Fibroblast of the aortic adventitia (primary cell): ENCODE measurements at regions not wholly inside any gene's neighbourhood (a gene's known extent, or its start where the extent isn't known, plus 50 kb on each side); places are given as distances from the start of the nearest gene placed in this dataset.
"Not testable (repeated sequence)": the region's sequence is repeated elsewhere in the genome, so short reads cannot be mapped to it uniquely, and the experiment has no call there.

Experiments
- DNase-seq: peaks from one replicate; pipeline ENCODE4 v3.0.0-alpha.2; 2010; ENCODE audit warnings: low read depth
- H3K4me3 ChIP-seq: 2 replicates; pipeline ENCODE4 v1.5.1; 2011; ENCODE audit warnings: low read depth, mild to moderate bottlenecking, control low read depth, low read length, moderate library complexity
- TF ChIP-seq, protein P1 (sequence below): IDR thresholded peaks from 2 replicates; pipeline ENCODE4 v1.5.1; 2011; ENCODE audit warnings: mild to moderate bottlenecking, low read length, control low read depth, inconsistent platforms; ENCODE audit not compliant: insufficient read depth

DNA sequence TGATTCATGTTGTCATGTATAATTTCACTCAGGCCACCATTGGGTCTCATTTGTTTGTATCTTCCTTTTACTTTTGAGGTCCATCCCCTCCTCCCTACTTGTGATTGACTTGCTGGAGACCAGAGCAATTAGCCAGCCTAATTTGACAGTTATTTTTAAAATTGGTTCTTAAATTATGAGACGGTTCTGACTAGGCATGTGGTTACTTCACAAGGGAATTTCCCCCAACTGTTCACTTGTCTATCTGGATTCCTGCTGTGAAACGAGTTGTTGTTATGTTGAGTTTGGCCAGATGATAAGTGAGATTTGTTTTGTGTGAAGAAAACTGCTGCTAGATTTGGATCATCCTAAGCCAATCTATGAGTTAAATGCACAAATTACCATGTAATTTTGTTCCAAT, 359.1 kb downstream of the BARHL2 start:
- no peak for DNase-seq
- no peak overlapping the region for H3K4me3 ChIP-seq
- TF ChIP-seq, protein P1, sequence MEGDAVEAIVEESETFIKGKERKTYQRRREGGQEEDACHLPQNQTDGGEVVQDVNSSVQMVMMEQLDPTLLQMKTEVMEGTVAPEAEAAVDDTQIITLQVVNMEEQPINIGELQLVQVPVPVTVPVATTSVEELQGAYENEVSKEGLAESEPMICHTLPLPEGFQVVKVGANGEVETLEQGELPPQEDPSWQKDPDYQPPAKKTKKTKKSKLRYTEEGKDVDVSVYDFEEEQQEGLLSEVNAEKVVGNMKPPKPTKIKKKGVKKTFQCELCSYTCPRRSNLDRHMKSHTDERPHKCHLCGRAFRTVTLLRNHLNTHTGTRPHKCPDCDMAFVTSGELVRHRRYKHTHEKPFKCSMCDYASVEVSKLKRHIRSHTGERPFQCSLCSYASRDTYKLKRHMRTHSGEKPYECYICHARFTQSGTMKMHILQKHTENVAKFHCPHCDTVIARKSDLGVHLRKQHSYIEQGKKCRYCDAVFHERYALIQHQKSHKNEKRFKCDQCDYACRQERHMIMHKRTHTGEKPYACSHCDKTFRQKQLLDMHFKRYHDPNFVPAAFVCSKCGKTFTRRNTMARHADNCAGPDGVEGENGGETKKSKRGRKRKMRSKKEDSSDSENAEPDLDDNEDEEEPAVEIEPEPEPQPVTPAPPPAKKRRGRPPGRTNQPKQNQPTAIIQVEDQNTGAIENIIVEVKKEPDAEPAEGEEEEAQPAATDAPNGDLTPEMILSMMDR: no peak

DNA sequence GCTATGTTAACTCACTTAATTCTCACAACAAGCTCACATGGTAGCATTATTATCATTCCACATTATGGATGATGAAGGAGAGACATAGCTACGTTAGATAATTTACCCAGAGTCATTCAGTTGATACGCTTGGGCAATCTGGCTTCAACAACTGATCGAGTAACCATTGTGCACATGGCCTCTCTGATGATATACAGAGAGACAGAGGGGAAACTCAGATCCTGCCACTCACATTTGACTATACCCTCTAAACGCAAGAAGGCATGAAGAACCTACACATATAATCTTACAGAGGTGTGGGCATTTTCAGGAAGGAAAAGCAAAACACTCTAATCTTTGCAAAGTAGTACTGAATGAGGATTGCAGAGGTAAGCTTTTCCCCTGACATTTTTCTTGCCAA, 360.1 kb downstream of the BARHL2 start:
- no peak for DNase-seq
- H3K4me3 ChIP-seq: no peak overlapping the region
- TF ChIP-seq, protein P1: no peak

DNA sequence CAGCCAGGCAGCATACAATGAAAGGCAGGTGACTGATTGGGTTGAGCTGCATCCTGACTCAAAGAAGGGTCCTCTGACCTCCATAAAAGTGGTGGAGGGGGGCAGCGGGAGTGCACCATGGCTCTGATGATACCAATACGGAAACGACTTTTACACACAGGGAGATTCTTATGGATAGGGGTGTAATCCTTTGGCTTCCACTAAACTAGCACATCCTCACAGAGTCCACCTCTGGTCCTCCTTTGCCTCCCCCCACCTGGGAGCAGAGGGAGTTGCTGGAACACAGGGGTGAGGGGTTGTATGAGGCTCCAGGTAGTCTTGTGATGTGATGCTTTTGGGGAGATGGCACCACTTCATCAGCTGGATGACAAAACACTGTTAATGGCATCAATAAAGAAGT, 361.0 kb downstream of the BARHL2 start:
- TF ChIP-seq, protein P1: no peak
- no peak overlapping the region for H3K4me3 ChIP-seq
- no peak for DNase-seq

DNA sequence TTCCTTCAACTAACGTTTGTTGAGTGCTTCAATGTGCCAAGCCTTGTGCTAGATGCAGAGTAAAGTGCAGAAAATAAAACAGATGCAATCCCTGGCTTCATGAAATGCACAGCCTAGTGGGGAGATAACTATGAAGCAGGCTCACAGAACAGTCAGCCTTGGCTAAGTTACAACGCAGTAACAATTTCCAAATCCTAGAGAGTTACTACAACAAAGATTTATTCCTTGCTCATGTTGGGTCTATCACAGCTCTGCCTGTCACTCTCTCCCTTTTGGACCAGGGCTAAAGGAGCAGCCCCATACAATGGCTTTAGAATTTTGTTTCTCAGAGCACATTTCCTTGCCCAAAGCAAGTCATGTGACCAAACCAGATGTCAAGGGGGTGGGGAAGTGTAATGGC, 359.8 kb downstream of the ZNF326 start:
- TF ChIP-seq, protein P1: no peak
- DNase-seq: no peak
- H3K4me3 ChIP-seq: no peak overlapping the region

DNA sequence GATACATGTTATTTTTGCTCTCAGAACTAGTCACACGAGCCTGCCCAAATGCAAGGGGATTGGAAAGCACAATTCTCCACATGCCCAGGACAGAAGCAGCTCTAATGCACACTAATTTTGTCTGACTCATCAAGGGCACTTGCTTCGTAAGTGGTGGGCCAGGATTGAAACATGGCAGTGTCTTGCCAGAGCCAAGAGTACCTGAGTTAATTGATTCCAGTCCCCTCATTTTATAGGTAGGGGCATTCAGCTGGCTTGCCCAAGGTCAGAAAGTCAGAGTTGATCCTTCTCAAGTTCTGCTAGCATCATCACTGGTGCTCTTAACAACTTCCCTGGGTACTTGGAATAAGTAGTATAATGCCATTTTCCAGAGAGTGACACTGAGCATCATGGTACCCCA, 356.1 kb downstream of the ZNF326 start:
- TF ChIP-seq, protein P1: no peak
- no peak for DNase-seq

DNA sequence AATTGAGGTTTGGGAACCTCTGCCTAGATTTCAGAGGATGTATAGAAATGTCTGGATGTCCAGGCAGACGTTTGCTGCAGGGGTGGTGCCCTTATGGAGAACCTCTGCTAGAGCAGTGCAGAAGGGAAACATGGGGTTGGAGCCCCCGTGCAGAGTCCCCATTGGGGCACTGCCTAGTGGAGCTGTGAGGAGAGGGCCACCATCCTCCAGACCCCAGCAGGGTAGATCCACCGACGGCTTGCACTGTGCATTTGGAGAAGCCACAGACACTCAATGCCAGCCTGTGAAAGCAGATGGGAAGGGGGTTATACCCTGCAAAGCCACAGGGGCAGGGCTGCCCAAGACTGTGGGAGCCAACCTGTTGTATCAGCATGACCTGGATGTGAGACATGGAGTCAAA, 354.6 kb downstream of the ZNF326 start:
- TF ChIP-seq, protein P1: no peak
- DNase-seq: no peak
- H3K4me3 ChIP-seq: no peak overlapping the region

More for the DNA sequence above, 356.1 kb downstream of the ZNF326 start:
- no peak overlapping the region for H3K4me3 ChIP-seq

DNA sequence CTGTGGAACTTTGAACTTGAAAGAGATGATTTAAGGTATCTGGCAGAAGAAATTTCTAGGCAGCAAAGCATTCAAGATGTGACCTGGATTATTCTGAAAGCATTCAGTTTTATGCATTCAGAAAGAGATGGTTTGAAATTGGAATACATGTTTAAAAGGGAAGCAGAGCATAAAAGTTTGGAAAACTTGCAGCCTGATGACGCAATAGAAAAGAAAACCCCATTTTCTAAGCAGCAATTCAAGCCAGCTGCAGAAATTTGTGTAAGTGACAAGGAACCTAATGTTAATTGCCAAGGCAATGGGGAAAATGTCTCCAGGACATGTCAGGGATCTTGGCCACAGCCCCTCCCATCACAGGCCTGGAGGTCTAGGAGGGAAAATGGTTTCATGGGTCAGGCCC, 354.0 kb downstream of the ZNF326 start:
- TF ChIP-seq, protein P1: no peak
- H3K4me3 ChIP-seq: no peak overlapping the region
- DNase-seq: no peak

DNA sequence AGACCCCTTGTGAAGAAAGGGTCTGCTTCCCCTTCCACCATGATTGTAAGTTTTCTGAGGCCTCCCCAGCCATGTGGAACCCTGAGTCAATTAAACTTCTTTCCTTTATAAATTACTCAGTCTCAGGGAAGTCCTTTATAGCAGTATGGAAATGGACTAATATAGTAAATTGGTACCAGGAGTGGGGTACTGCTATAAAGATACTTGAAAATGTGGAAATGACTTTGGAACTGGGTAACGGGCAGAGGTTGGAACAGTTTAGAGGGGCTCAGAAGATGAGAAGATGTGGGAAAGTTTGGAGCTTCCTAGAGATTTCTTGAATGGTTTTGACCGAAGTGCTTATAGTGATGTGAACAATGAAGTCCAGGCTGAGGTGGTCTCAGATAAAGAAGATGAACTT, 353.5 kb downstream of the ZNF326 start:
- not testable (repeated sequence) for H3K4me3 ChIP-seq, DNase-seq
